NCI-H2196 treated with DMSO at 0.1 percent for 48 hours (cell line): ENCODE measurements at regions not wholly inside any gene's neighbourhood (a gene's known extent, or its start where the extent isn't known, plus 50 kb on each side); places are given as distances from the start of the nearest gene placed in this dataset.
"Not testable (repeated sequence)": the region's sequence is repeated elsewhere in the genome, so short reads cannot be mapped to it uniquely, and the experiment has no call there.

ENCODE experiments used
- DNase-seq: peaks from one replicate; lab custom pipeline; 2025; ENCODE audit not compliant: unreplicated experiment; lab: John Stamatoyannopoulos, UW

GRCh38 chr12:89230376-89231315 is 121.7 kb downstream of the DUSP6 start:
- peak; percentile 73 for DNase-seq

- no peak for DNase-seq
Observed at GRCh38 chr12:89228491-89228890, 123.8 kb downstream of the DUSP6 start.

DNA sequence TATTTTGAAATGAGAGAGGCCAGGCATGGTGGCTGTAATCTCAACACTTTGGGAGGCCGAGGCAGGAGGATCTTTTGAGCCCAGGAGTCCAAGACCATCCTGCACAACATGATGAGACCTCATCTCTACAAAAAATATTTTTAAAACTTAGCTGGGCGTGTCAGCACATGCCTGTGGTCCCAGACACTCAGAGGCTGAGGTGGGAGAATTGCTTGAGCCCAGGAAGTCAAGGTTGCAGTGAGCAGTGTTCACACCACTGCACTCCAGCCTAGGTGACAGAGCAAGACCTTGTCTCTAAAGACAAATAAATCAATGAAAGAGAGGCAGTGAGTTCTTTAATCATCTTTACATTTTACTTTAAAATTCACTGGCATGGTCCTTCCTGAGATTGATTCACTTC is 124.5 kb downstream of the DUSP6 start:
- no peak for DNase-seq

- peak; percentile 87 for DNase-seq
Observed at GRCh38 chr12:89225808-89226411, 126.4 kb downstream of the DUSP6 start.

DNA sequence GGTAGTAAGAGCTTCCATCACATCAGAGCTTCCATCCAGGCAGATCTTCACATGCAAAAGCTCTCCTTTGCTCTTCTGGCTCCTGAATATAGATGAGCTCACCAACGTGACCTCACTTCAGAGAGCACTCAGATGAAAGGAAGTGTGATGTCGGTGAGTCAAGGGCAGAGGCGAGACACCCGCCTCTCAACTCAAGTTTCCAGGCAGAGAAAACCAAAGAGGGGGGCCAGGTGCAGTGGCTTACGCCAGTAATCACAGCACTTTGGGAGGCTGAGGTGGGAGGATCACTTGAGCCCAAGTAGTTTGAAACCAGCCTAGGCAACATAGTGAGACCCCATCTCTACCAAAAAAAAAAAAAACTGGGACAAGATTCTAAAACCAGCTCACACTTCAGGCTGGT is 126.9 kb downstream of the DUSP6 start:
- peak; percentile 78 for DNase-seq

DNA sequence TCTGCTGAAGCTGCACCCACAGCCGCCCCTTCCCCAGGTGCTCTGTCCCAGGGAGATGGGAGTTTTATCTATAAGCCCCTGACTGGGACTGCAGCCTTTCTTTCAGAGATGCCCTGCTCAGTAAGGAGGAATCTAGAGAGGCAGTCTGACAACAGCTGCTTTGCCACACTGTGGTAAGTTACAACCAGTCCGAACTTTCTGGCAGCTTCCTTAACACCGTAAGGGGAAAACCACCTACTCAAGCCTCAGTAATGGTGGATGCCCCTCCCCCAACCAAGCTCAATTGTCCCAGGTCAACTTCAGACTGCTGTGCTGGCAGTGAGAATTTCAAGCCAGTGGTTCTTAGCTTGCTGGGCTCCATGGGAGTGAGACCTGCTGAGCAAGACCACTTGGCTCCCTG is 129.7 kb downstream of the DUSP6 start:
- not testable (repeated sequence) for DNase-seq

DNA sequence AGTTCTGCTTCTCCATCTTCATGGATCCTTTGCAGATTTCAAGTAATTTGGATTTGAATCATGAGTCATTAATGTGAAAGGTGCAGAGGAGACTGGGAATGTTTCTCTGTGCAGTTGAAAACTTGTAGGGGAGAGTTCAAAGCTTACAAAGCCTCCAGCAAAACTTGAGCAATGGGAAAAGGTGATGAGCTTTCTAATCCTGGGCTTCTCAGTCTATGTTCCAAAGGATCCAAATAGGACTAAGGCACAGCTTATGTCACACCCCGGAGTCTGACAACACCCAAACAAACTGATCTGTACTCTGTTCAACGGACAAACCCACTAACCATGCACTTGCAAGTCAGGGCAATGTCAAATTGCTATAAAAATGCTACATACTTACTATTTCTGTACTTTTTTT is 134.8 kb downstream of the DUSP6 start:
- DNase-seq: no peak

- DNase-seq: no peak
Observed at GRCh38 chr12:89216211-89216952, 135.9 kb downstream of the DUSP6 start.

- no peak for DNase-seq
Observed at GRCh38 chr12:89215196-89215595, 137.1 kb downstream of the DUSP6 start.

GRCh38 chr12:89213747-89214146 is 138.6 kb downstream of the DUSP6 start:
- no peak for DNase-seq

DNA sequence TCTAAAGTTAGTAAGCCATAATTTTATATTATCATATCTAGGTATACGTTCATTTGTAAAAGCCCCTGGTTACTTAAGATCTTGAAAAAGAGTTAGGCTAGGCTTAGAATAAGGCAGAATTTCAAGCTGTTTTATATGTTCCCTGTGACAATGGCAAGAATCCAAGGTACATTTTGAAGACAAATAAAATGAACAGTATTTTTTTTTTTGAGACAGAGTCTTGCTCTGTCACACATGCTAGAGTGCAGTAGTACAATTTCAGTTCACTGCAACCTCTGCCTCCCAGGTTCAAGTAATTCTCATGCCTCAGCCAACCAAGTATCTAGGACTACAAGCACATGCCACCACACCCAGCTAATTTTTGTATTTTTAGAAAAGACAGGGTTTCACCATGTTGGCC is 139.2 kb downstream of the DUSP6 start:
- no peak for DNase-seq

DNA sequence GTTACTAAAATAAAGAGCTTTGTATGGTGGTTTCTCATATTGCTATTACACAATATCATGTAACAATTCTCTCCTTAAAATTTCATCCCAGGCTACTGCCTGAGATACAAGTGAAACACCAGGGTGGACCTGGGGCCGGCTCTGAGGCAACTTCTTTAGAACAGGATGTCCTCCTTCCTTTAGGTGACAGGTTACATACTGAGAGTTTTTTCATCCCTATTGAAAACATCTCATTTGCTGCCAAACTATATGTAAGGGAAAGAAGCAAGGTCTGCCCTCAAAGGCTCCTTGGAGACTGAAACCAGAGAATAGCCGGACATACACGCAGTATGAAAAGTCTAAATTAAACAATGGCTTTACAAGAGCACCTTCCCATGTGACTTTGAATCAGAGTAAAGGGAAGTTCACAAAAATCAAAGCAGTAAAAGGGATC is 139.9 kb downstream of the DUSP6 start:
- no peak for DNase-seq

DNA sequence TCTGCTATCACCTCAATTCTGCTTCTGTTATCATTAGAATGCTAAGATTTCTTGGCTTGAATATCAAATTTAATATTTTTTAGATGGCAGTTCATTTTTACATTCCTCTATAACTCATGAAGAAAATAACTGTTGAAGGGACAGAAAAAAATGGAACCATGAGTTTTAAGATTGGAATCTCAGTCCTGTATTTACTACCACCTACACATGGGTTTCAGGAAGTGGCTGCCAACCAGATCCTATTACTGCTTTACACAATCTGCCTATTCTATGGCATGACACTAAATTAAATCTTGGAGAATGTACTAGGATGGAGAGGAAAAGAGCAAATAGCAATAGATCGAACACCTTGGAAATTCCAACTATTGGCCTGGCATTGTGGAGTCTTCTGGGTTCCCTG is 140.8 kb downstream of the DUSP6 start:
- DNase-seq: no peak

GRCh38 chr12:89210277-89210676 is 142.0 kb downstream of the DUSP6 start:
- DNase-seq: no peak

GRCh38 chr12:89208661-89209096 is 143.6 kb downstream of the DUSP6 start:
- DNase-seq: no peak

DNA sequence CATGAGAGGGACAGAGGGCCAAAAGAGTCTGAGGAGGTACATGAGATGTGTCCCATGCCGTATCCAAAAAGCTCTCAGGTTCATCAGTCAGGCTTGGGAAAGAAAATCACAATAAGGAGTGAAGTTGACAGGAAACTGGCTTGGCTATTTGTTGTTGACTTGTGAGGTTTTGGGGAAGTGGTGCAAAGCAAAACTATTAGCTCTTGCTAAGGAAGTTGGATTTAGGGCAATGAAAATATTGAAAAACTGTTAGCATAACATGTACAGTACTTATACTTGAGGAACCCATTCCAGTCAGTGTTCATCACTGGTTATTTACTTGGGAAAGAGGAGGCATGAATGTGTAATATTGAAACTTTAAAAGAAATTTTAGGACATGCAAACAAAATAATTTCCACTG is 145.9 kb downstream of the DUSP6 start:
- no peak for DNase-seq

- DNase-seq: no peak
Observed at GRCh38 chr12:89205517-89205916, 146.8 kb downstream of the DUSP6 start.

DNA sequence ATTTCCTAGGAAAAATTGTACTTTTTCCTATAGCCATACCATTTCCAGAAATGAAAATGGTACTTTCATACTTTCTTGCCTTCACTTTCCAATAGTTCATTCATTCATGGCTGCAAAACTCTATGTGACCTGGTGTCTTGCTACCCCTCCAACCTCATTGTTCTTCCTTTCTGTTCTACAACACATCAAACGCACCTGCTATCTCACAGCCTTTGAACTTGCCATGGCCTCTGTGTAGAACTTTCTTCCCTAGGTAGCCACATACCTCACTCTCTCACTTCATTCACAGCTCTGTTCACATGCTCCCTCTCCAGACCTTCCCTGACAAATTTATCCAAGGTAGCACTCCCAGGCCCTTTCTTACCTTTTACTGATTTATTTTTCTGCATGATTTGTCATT is 149.2 kb downstream of the DUSP6 start:
- no peak for DNase-seq

DNA sequence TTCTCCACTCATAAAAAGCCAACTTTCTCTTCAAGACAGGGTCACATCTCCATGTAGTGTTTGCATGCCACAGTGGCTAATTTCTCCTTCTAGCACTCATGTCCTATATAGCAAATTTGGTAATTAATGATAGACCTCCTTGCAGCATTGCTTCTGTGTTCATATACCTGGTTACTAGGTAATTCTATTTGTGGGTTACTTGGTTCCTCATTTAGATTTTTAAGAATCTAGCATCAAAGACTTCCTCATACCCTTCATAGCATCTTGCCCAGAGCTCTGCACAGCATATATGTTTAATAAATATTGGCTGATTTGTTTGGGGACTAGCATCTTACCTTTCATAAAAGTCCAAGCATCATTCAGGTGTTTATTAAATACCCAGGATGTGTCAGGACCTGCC is 152.1 kb downstream of the DUSP6 start:
- DNase-seq: no peak

GRCh38 chr12:89195470-89195869 is 156.8 kb downstream of the DUSP6 start:
- no peak for DNase-seq

GRCh38 chr12:89194683-89195082 is 157.6 kb downstream of the DUSP6 start:
- DNase-seq: no peak

- no peak for DNase-seq
Observed at GRCh38 chr12:89192429-89192828, 159.9 kb downstream of the DUSP6 start.
